Astrocyte (in vitro differentiated cells and primary cell): ENCODE measurements at regions not wholly inside any gene's neighbourhood (a gene's known extent, or its start where the extent isn't known, plus 50 kb on each side); places are given as distances from the start of the nearest gene placed in this dataset.

ENCODE experiments used
- EZH2 ChIP-seq: IDR thresholded peaks from 2 replicates; pipeline ENCODE4 v1.6.1; 2012; ENCODE audit warnings: mild to moderate bottlenecking, low read length, inconsistent platforms; ENCODE audit not compliant: insufficient read depth
- TF ChIP-seq, protein P1 (sequence below): IDR thresholded peaks from 2 replicates; pipeline ENCODE4 v1.5.1; 2011; ENCODE audit warnings: low read depth, mild to moderate bottlenecking, inconsistent platforms, low read length, moderate library complexity; ENCODE audit not compliant: insufficient read depth

DNA sequence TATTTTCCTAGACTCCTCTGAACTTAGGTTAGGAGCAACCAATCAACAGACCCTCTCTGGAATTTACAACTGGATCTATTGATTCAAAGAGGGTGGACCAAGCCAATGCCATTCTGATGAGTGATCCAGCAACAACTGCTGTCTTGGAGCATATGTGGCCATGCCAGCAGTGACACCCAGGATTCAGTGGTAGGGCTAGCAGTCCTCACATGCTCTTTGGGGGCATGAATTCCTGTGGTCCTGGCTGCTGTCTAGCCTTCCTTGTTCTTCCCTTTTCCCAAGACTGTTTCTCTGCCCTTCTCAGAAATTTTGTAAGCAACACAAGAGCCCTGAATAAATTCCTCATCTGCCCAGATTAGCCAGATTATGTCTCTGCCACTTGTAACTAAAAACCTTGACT, 61.5 kb upstream of the GATB start:
- TF ChIP-seq, protein P1, sequence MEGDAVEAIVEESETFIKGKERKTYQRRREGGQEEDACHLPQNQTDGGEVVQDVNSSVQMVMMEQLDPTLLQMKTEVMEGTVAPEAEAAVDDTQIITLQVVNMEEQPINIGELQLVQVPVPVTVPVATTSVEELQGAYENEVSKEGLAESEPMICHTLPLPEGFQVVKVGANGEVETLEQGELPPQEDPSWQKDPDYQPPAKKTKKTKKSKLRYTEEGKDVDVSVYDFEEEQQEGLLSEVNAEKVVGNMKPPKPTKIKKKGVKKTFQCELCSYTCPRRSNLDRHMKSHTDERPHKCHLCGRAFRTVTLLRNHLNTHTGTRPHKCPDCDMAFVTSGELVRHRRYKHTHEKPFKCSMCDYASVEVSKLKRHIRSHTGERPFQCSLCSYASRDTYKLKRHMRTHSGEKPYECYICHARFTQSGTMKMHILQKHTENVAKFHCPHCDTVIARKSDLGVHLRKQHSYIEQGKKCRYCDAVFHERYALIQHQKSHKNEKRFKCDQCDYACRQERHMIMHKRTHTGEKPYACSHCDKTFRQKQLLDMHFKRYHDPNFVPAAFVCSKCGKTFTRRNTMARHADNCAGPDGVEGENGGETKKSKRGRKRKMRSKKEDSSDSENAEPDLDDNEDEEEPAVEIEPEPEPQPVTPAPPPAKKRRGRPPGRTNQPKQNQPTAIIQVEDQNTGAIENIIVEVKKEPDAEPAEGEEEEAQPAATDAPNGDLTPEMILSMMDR, result no peak
- no peak for TF ChIP-seq EZH2
